ENCODE measurements at regions not wholly inside any gene's neighbourhood (a gene's known extent, or its start where the extent isn't known, plus 50 kb on each side); places are given as distances from the start of the nearest gene placed in this dataset.

GRCh38 chr4:37535872-37536271 lies 150.3 kb downstream of the RELL1 start:
- WGBS (ENCODE audit: low lambda C conversion rate) = 14% methylated on average over 2 of the region's 2 CpGs
- Histone ChIP-seq H4K20me1 (ENCODE audit: insufficient read depth) (no peaks in the 10 kb centered on the region), H3K36me3 (replicated peaks in 1 of 2; ENCODE audit: control insufficient read depth in 1 of 2, insufficient read depth in 2 of 2, low read length in 1 of 2) (no peaks in the 10 kb centered on the region), H3K4me1 (ENCODE audit: control insufficient read depth in 1 of 2, insufficient read depth in 2 of 2, low read depth in 1 of 2, low read length in 1 of 2) (no peaks in the 10 kb centered on the region), H3K27ac (ENCODE audit: low read depth in 2 of 2, low read length in 1 of 2) (no peak overlapping the region), H3F3A (replicated peaks; ENCODE audit: insufficient read depth) (no peaks in the 10 kb centered on the region), H3K27me3 (ENCODE audit: insufficient read depth) (peaks cover 6% of the 10 kb centered on the region; the same call in 1 of the 2 replicates), H2AFZ (ENCODE audit: low read depth) (no peak overlapping the region), H3K9me2 (no peaks in the 10 kb centered on the region), H3K9ac (no peak overlapping the region), H3K4me2 (no peak overlapping the region), H3K4me3 (ENCODE audit: low read depth in 2 of 2, low read length in 1 of 2) (no peak overlapping the region), H3K9me3 (no peaks in the 10 kb centered on the region), H3K79me2 (ENCODE audit: insufficient read depth) (no peaks in the 10 kb centered on the region)
- no peak for DNase-seq
- POLR2A ChIA-PET = no interaction called here
- no peak for TF ChIP-seq USF2 (IDR thresholded peaks at IDR 0.05; ENCODE audit: borderline replicate concordance, low read depth, low read length)
- no peak for TF ChIP-seq NRF1 (IDR thresholded peaks at IDR 0.05; ENCODE audit: low read depth, low read length)
- CTCF ChIA-PET = interaction anchor here (0.8 to 1.4 kb wide), 2 partner anchors 10 to 31 kb away, joined by 3 to 4 read pairs; no protein-coding TSS in a partner anchor

GRCh38 chr4:37533286-37534033 lies 152.7 kb downstream of the RELL1 start:
- ChIA-PET POLR2A (no interaction called here), CTCF (no interaction called here)
- Histone ChIP-seq H4K20me1 (ENCODE audit: insufficient read depth) (no peaks in the 10 kb centered on the region), H2AFZ (ENCODE audit: low read depth) (no peak overlapping the region), H3K79me2 (ENCODE audit: insufficient read depth) (no peaks in the 10 kb centered on the region), H3K4me3 (ENCODE audit: low read depth in 2 of 2, low read length in 1 of 2) (no peak overlapping the region), H3F3A (replicated peaks; ENCODE audit: insufficient read depth) (peaks cover 2% of the 10 kb centered on the region), H3K27me3 (ENCODE audit: insufficient read depth) (no peaks in the 10 kb centered on the region), H3K9me2 (no peaks in the 10 kb centered on the region), H3K4me2 (no peak overlapping the region), H3K4me1 (ENCODE audit: control insufficient read depth in 1 of 2, insufficient read depth in 2 of 2, low read depth in 1 of 2, low read length in 1 of 2) (no peaks in the 10 kb centered on the region), H3K9me3 (no peaks in the 10 kb centered on the region), H3K36me3 (replicated peaks in 1 of 2; ENCODE audit: control insufficient read depth in 1 of 2, insufficient read depth in 2 of 2, low read length in 1 of 2) (no peaks in the 10 kb centered on the region), H3K9ac (no peak overlapping the region), H3K27ac (ENCODE audit: low read depth in 2 of 2, low read length in 1 of 2) (no peak overlapping the region)
- 28% methylated on average over 6 of the region's 6 CpGs for WGBS (ENCODE audit: low lambda C conversion rate)
- no peak for TF ChIP-seq SMC3 (IDR thresholded peaks at IDR 0.05; ENCODE audit: low read depth, low read length)
- no peak for TF ChIP-seq TEAD4 (IDR thresholded peaks at IDR 0.05; ENCODE audit: borderline replicate concordance, insufficient read depth)
- no peak for TF ChIP-seq ELF1 (IDR thresholded peaks at IDR 0.05)
- TF ChIP-seq NRF1 (IDR thresholded peaks at IDR 0.05; ENCODE audit: low read depth, low read length) = no peak
- no peak for TF ChIP-seq MXI1 (IDR thresholded peaks at IDR 0.05; ENCODE audit: low read depth, low read length)
- no peak for TF ChIP-seq CTCF (IDR thresholded peaks at IDR 0.05)
- no peak for TF ChIP-seq YY1 (IDR thresholded peaks at IDR 0.05; ENCODE audit: low read depth)
- no peak for TF ChIP-seq FOXJ3 (CRISPR knock-in tag; IDR thresholded peaks at IDR 0.05)
- DNase-seq = no peak

All from SK-N-SH (cell line).